Breast epithelium (tissue), 3 donors: ENCODE measurements at regions not wholly inside any gene's neighbourhood (a gene's known extent, or its start where the extent isn't known, plus 50 kb on each side); places are given as distances from the start of the nearest gene placed in this dataset.

ENCODE experiments used
- POLR2A ChIP-seq: fragments of 450-650 bp; IDR thresholded peaks from one replicate; pipeline ENCODE4 v1.6.1; 2016; ENCODE audit warnings: antibody characterized with exemption, mild to moderate bottlenecking, moderate library complexity
- POLR2AphosphoS5 ChIP-seq, 3 donors: sonication (generic); formaldehyde crosslinking; IDR thresholded peaks; one replicate each; pipeline ENCODE4 v1.6.1; 2017; ENCODE audit warnings: antibody characterized with exemption in 3 of 3
- TF ChIP-seq, protein P1 (sequence below), 3 donors: fragments of 450-650 bp; IDR thresholded peaks; one replicate each; pipeline ENCODE4 v1.5.1; 2016 to 2017; ENCODE audit warnings: antibody characterized with exemption in 3 of 3, mild to moderate bottlenecking in 3 of 3, moderate library complexity in 3 of 3

DNA sequence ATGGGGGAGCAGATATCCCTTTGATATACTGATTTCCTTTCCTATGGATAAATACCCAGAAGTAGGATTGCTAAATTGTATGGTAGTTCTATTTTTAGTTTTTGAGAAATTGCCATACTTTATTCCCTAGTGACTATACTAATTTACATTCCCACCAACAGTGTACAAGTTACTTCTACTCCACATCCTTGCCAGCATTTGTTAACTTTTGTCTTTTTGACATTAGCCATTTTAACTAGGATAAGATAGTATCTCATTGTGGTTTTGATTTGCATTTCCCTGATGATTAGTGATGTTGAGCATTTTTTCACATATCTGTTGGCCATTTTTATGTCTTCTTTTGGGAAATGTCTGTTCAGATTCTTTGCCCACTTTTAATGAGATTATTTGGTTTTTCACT lies 620.6 kb upstream of the CAMK1G start:
- TF ChIP-seq, protein P1, sequence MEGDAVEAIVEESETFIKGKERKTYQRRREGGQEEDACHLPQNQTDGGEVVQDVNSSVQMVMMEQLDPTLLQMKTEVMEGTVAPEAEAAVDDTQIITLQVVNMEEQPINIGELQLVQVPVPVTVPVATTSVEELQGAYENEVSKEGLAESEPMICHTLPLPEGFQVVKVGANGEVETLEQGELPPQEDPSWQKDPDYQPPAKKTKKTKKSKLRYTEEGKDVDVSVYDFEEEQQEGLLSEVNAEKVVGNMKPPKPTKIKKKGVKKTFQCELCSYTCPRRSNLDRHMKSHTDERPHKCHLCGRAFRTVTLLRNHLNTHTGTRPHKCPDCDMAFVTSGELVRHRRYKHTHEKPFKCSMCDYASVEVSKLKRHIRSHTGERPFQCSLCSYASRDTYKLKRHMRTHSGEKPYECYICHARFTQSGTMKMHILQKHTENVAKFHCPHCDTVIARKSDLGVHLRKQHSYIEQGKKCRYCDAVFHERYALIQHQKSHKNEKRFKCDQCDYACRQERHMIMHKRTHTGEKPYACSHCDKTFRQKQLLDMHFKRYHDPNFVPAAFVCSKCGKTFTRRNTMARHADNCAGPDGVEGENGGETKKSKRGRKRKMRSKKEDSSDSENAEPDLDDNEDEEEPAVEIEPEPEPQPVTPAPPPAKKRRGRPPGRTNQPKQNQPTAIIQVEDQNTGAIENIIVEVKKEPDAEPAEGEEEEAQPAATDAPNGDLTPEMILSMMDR (IDR thresholded peaks at IDR 0.05), result no peak
- TF ChIP-seq POLR2AphosphoS5 (IDR thresholded peaks at IDR 0.05) (no peak), POLR2A (no peak)
